CD4-positive, alpha-beta T cell treated with Interleukin-17A for 4 hours (primary cell): ENCODE measurements at regions not wholly inside any gene's neighbourhood (a gene's known extent, or its start where the extent isn't known, plus 50 kb on each side); places are given as distances from the start of the nearest gene placed in this dataset.
"Not testable (repeated sequence)": the region's sequence is repeated elsewhere in the genome, so short reads cannot be mapped to it uniquely, and the experiment has no call there.

Source experiments
- DNase-seq: peaks from one replicate; pipeline ENCODE4 v3.0.0-alpha.2; 2020; ENCODE audit warnings: mixed read lengths

- no peak for DNase-seq
Observed at GRCh38 chr4:141543176-141543575, 93.2 kb upstream of the IL15 start.

GRCh38 chr4:141543706-141544105 is 92.7 kb upstream of the IL15 start:
- no peak for DNase-seq

GRCh38 chr4:141548791-141549190 is 87.6 kb upstream of the IL15 start:
- DNase-seq: no peak

- no peak for DNase-seq
Observed at GRCh38 chr4:141560056-141560455, 76.3 kb upstream of the IL15 start.

GRCh38 chr4:141562649-141563048 is 73.7 kb upstream of the IL15 start:
- no peak for DNase-seq

- DNase-seq: no peak
Observed at GRCh38 chr4:141563723-141564122, 72.7 kb upstream of the IL15 start.

- not testable (repeated sequence) for DNase-seq
Observed at GRCh38 chr4:141564961-141565360, 71.4 kb upstream of the IL15 start.

GRCh38 chr4:141565379-141566089 is 70.8 kb upstream of the IL15 start:
- DNase-seq: no peak

- no peak for DNase-seq
Observed at GRCh38 chr4:141567326-141567915, 69.0 kb upstream of the IL15 start.

- no peak for DNase-seq
Observed at GRCh38 chr4:141569141-141569540, 67.2 kb upstream of the IL15 start.

- DNase-seq: no peak
Observed at GRCh38 chr4:141570290-141570689, 66.1 kb upstream of the IL15 start.

GRCh38 chr4:141571362-141571761 is 65.0 kb upstream of the IL15 start:
- DNase-seq: no peak

GRCh38 chr4:141571793-141572192 is 64.6 kb upstream of the IL15 start:
- no peak for DNase-seq

- no peak for DNase-seq
Observed at GRCh38 chr4:141573678-141574077, 62.7 kb upstream of the IL15 start.

GRCh38 chr4:141575884-141576283 is 60.5 kb upstream of the IL15 start:
- no peak for DNase-seq

- no peak for DNase-seq
Observed at GRCh38 chr4:141576585-141577110, 59.7 kb upstream of the IL15 start.

GRCh38 chr4:141578451-141578850 is 57.9 kb upstream of the IL15 start:
- no peak for DNase-seq

GRCh38 chr4:141580523-141580922 is 55.9 kb upstream of the IL15 start:
- DNase-seq: no peak
